Activated CD4-positive, alpha-beta T cell treated with anti-CD3 and anti-CD28 coated beads, Interleukin-2, Interleukin-4, amounts not matched to agents 100 ng/mL and 50 ng/mL, durations not matched to agents 16 hours and 8 hours (primary cell): ENCODE measurements at regions not wholly inside any gene's neighbourhood (a gene's known extent, or its start where the extent isn't known, plus 50 kb on each side); places are given as distances from the start of the nearest gene placed in this dataset.

Source experiments
- DNase-seq: peaks from one replicate; pipeline ENCODE4 v3.0.0-alpha.2; 2020; ENCODE audit warnings: low spot score

- no peak for DNase-seq
Observed at GRCh38 chr2:240299710-240300068, 135.8 kb upstream of the GPC1 start.

GRCh38 chr2:240300261-240300821 is 135.1 kb upstream of the GPC1 start:
- DNase-seq: no peak

- no peak for DNase-seq
Observed at GRCh38 chr2:240300840-240301239, 134.6 kb upstream of the GPC1 start.

GRCh38 chr2:240301256-240301795 is 134.1 kb upstream of the GPC1 start:
- no peak for DNase-seq

GRCh38 chr2:240302041-240302440 is 133.4 kb upstream of the GPC1 start:
- no peak for DNase-seq

- no peak for DNase-seq
Observed at GRCh38 chr2:240302933-240303595, 132.4 kb upstream of the GPC1 start.

GRCh38 chr2:240303896-240304745 is 131.3 kb upstream of the GPC1 start:
- DNase-seq: no peak

- DNase-seq: no peak
Observed at GRCh38 chr2:240304746-240305161, 130.7 kb upstream of the GPC1 start.

GRCh38 chr2:240305369-240305962 is 130.0 kb upstream of the GPC1 start:
- DNase-seq: no peak

- DNase-seq: no peak
Observed at GRCh38 chr2:240306185-240306584, 129.3 kb upstream of the GPC1 start.

- no peak for DNase-seq
Observed at GRCh38 chr2:240308111-240308651, 127.3 kb upstream of the GPC1 start.

GRCh38 chr2:240309214-240309613 is 126.2 kb upstream of the GPC1 start:
- DNase-seq: no peak

GRCh38 chr2:240310201-240310600 is 125.3 kb upstream of the GPC1 start:
- DNase-seq: no peak

GRCh38 chr2:240310645-240311044 is 124.8 kb upstream of the GPC1 start:
- no peak for DNase-seq

GRCh38 chr2:240311821-240312220 is 123.6 kb upstream of the GPC1 start:
- no peak for DNase-seq

GRCh38 chr2:240319221-240319854 is 116.1 kb upstream of the GPC1 start:
- no peak for DNase-seq

- no peak for DNase-seq
Observed at GRCh38 chr2:240319855-240320203, 115.6 kb upstream of the GPC1 start.

- DNase-seq: no peak
Observed at GRCh38 chr2:240320204-240320993, 115.1 kb upstream of the GPC1 start.

- no peak for DNase-seq
Observed at GRCh38 chr2:240322231-240322955, 113.1 kb upstream of the GPC1 start.

GRCh38 chr2:240322991-240323390 is 112.5 kb upstream of the GPC1 start:
- no peak for DNase-seq
